Progenitor cell of endocrine pancreas (in vitro differentiated cells): ENCODE measurements at regions not wholly inside any gene's neighbourhood (a gene's known extent, or its start where the extent isn't known, plus 50 kb on each side); places are given as distances from the start of the nearest gene placed in this dataset.
A peak's percentile ranks its signal among the peaks of the same experiment; 100 is the strongest.

ENCODE experiments used
- DNase-seq: peaks from one replicate; pipeline ENCODE4 v3.0.0; 2021; ENCODE audit warnings: low spot score; ENCODE audit not compliant: unreplicated experiment
- H3K27ac Mint-ChIP-seq: 2 replicates; pipeline ENCODE4 v1.8.0; 2021; ENCODE audit warnings: mild to moderate bottlenecking, moderate library complexity, mixed read lengths
- H3K27me3 Mint-ChIP-seq: 2 replicates; pipeline ENCODE4 v1.8.0; 2021; ENCODE audit warnings: mixed read lengths
- H3K36me3 Mint-ChIP-seq: 2 replicates; pipeline ENCODE4 v1.8.0; 2022; ENCODE audit warnings: mixed read lengths; ENCODE audit not compliant: insufficient read depth
- H3K4me1 Mint-ChIP-seq: 2 replicates; pipeline ENCODE4 v1.8.0; 2021; ENCODE audit warnings: low read depth, mixed read lengths
- H3K4me3 Mint-ChIP-seq: 2 replicates; pipeline ENCODE4 v1.8.0; 2021; ENCODE audit warnings: low read depth, mild to moderate bottlenecking, moderate library complexity, mixed read lengths
- H3K9me3 Mint-ChIP-seq: 2 replicates; pipeline ENCODE4 v1.8.0; 2021; ENCODE audit warnings: low read depth, mixed read lengths
- TF ChIP-seq, protein P1 (sequence below): fragments of 200-600 bp; sonication (generic); IDR thresholded peaks from one replicate; pipeline ENCODE4 v1.5.0; 2021; ENCODE audit warnings: antibody characterized with exemption, mild to moderate bottlenecking; ENCODE audit not compliant: unreplicated experiment

DNA sequence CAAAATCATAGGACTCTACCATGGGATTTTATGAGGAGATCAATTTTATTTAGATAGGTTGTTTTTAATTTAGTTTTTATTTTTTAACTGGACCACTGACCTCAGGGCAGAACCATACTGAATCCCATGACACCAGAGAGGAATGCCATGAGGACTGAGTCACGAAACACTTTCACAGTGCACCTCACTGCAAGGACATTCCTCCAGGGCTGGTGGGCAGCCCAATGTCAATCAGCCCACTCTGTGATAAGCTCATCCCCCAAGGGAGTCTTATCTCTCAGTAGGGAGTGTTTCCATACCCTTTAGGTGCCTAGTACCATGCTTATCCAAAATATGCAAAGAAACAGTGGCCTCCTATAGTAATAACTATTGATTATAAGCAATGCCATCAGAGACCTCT is 224.5 kb upstream of the CDH6 start:
- Mint-ChIP-seq H3K4me1 (no peaks in the 10 kb centered on the region), H3K4me3 (no peak overlapping the region), H3K36me3 (peaks cover 2% of the 10 kb centered on the region), H3K27me3 (no peaks in the 10 kb centered on the region), H3K9me3 (peaks cover 11% of the 10 kb centered on the region), H3K27ac (no peak overlapping the region)
- TF ChIP-seq, protein P1, sequence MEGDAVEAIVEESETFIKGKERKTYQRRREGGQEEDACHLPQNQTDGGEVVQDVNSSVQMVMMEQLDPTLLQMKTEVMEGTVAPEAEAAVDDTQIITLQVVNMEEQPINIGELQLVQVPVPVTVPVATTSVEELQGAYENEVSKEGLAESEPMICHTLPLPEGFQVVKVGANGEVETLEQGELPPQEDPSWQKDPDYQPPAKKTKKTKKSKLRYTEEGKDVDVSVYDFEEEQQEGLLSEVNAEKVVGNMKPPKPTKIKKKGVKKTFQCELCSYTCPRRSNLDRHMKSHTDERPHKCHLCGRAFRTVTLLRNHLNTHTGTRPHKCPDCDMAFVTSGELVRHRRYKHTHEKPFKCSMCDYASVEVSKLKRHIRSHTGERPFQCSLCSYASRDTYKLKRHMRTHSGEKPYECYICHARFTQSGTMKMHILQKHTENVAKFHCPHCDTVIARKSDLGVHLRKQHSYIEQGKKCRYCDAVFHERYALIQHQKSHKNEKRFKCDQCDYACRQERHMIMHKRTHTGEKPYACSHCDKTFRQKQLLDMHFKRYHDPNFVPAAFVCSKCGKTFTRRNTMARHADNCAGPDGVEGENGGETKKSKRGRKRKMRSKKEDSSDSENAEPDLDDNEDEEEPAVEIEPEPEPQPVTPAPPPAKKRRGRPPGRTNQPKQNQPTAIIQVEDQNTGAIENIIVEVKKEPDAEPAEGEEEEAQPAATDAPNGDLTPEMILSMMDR, result no peak
- DNase-seq, result no peak

DNA sequence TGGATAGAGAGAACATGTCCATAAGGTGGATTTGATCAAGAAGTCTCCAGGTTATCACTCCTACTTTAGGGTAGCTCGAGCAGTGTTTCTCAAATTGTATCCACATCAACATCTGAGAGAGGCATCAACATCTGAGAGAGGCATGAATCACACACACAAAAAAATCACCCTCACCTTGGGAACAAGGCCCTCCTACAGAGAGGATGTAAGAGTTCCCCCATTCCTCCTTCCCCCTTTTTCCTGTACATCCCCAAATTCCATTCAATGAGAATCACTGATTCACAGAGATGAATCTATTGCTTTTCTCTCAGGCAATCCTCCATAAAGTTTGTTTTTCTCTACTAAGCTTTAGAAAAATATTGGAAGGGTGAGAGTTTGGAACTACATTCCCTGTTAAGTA is 233.4 kb upstream of the CDH6 start:
- no peak for DNase-seq
- TF ChIP-seq, protein P1, result no peak
- Mint-ChIP-seq H3K27me3 (no peaks in the 10 kb centered on the region), H3K27ac (no peak overlapping the region), H3K9me3 (peaks cover under 1% of the 10 kb centered on the region), H3K4me3 (no peak overlapping the region), H3K4me1 (peaks cover 3% of the 10 kb centered on the region), H3K36me3 (peaks cover under 1% of the 10 kb centered on the region)

DNA sequence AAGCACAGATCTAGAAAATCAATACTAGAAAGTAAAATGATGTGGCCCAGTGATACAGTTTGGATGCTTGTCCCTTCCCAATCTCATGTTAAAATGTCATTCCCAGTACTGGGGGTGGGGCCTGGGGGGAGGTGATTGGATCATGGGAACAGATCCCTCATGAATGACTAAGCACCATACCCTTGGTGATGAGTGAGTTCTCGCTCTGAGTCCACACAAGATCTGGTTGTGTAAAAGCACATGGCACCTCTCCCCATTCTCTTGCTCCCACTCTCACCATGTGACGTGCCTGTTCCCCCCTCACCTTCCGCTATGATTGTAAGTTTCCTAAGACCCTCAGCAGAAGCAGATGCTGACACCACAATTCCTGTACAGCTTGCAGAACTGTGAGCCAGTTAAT is 234.2 kb upstream of the CDH6 start:
- Mint-ChIP-seq H3K36me3 (peaks cover 1% of the 10 kb centered on the region), H3K4me3 (no peak overlapping the region), H3K9me3 (peaks cover 3% of the 10 kb centered on the region), H3K27ac (no peak overlapping the region), H3K27me3 (no peaks in the 10 kb centered on the region), H3K4me1 (peaks cover 3% of the 10 kb centered on the region)
- TF ChIP-seq, protein P1, result no peak
- no peak for DNase-seq

DNA sequence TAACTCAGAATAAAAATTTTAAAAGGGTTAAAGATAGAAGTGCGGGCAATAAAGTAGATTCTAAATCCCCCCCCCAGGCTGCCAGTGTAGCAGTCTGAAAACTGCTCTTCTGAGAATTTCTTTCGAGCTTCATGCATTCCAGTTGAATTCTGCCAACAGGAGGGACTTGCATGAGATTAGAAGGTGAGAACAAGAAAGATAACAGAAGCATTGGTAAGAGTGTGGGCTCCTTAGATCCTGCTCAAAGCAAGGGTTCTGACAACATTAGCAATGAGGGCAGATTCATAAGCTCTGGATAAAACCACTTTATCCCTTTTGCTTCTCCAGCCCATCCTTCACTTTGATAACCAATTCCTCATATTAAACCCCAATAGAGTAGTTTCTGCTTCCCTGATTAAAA is 235.9 kb upstream of the CDH6 start:
- peaks cover 3% of the 10 kb centered on the region for H3K4me1 Mint-ChIP-seq

DNA sequence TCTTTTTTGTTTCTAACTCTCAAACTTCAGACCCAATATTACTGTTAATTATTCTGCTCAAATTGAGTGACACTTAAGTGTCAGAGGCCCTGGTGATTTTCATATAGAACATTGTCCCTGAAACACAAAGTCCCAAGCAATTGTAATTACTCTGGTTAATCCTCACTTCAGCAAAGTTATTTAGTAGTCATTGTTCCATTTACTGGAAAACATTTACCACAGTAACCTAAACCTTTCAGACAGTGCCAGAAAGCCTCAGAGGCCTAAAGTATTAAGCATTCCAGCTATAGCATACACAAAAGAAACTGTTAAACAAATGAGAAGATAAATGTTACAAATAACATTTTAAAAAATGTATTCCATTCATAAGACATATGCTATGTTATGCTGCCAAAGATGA is 237.2 kb upstream of the CDH6 start:
- Mint-ChIP-seq H3K27me3 (no peaks in the 10 kb centered on the region), H3K4me1 (peaks cover 1% of the 10 kb centered on the region), H3K27ac (no peak overlapping the region), H3K4me3 (no peak overlapping the region), H3K9me3 (peaks cover 11% of the 10 kb centered on the region), H3K36me3 (peaks cover 1% of the 10 kb centered on the region)
- TF ChIP-seq, protein P1, result no peak
- DNase-seq, result no peak

More for the DNA sequence above, 235.9 kb upstream of the CDH6 start:
- Mint-ChIP-seq H3K27ac (no peak overlapping the region), H3K27me3 (no peaks in the 10 kb centered on the region), H3K9me3 (peaks cover 3% of the 10 kb centered on the region), H3K4me3 (no peak overlapping the region), H3K36me3 (peaks cover 1% of the 10 kb centered on the region)
- TF ChIP-seq, protein P1, result no peak
- DNase-seq, result no peak

DNA sequence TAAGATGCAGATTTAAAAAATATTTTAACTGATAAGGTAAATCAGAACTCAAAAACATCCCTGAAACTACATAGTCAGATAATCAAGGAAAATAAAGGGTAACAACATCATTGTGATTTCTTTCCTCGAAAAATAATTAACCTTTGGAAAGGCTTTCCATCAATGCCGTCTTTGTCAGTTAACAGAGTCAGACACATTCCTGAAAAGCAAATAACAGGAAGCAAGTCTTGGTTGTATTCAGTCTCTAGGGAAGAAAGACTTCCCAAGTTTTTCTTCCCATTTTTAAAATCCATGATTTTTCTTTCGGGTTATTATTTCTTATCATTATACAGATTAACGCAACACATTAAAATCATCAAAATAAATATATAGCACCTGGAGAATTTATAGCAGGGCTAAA is 256.4 kb upstream of the CDH6 start:
- no peaks in the 10 kb centered on the region for H3K9me3 Mint-ChIP-seq

More for the DNA sequence above, 256.4 kb upstream of the CDH6 start:
- no peaks in the 10 kb centered on the region for H3K27me3 Mint-ChIP-seq
- H3K36me3 Mint-ChIP-seq, result no peaks in the 10 kb centered on the region
- DNase-seq, result no peak
- H3K27ac Mint-ChIP-seq, result peak overlapping the region; percentile 73
- TF ChIP-seq, protein P1, result no peak
- peaks cover 36% of the 10 kb centered on the region for H3K4me1 Mint-ChIP-seq
- H3K4me3 Mint-ChIP-seq, result peak overlapping the region; percentile 25
